ENCODE measurements at regions not wholly inside any gene's neighbourhood (a gene's known extent, or its start where the extent isn't known, plus 50 kb on each side); places are given as distances from the start of the nearest gene placed in this dataset.

- TF ChIP-seq, protein P1, sequence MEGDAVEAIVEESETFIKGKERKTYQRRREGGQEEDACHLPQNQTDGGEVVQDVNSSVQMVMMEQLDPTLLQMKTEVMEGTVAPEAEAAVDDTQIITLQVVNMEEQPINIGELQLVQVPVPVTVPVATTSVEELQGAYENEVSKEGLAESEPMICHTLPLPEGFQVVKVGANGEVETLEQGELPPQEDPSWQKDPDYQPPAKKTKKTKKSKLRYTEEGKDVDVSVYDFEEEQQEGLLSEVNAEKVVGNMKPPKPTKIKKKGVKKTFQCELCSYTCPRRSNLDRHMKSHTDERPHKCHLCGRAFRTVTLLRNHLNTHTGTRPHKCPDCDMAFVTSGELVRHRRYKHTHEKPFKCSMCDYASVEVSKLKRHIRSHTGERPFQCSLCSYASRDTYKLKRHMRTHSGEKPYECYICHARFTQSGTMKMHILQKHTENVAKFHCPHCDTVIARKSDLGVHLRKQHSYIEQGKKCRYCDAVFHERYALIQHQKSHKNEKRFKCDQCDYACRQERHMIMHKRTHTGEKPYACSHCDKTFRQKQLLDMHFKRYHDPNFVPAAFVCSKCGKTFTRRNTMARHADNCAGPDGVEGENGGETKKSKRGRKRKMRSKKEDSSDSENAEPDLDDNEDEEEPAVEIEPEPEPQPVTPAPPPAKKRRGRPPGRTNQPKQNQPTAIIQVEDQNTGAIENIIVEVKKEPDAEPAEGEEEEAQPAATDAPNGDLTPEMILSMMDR (IDR thresholded peaks at IDR 0.05; ENCODE audit: low read length): no peak
- TF ChIP-seq EZH2 (IDR thresholded peaks at IDR 0.05; ENCODE audit: borderline replicate concordance, low read length): no peak
These were observed 163.5 kb upstream of the KIF2B start for GRCh38 chr17:53659181-53659580.

Measured in OCI-LY1 (cell line).